H9 (cell line): ENCODE measurements at regions not wholly inside any gene's neighbourhood (a gene's known extent, or its start where the extent isn't known, plus 50 kb on each side); places are given as distances from the start of the nearest gene placed in this dataset.

Experiments
- DNase-seq: peaks from one replicate; pipeline ENCODE4 v3.0.0-alpha.2; 2017
- H2AFZ ChIP-seq: one replicate; pipeline ENCODE4 v1.6.1; 2013; ENCODE audit warnings: mild to moderate bottlenecking, low read length, control low read depth, moderate library complexity
- H2AK5ac ChIP-seq: 2 replicates; pipeline ENCODE4 v1.6.1; 2013; ENCODE audit warnings: low read length, control low read depth, mixed read lengths; ENCODE audit not compliant: insufficient read length
- H2BK120ac ChIP-seq: one replicate; pipeline ENCODE4 v1.6.1; 2013; ENCODE audit warnings: low read depth, mild to moderate bottlenecking, low read length, control low read depth, inconsistent platforms; ENCODE audit not compliant: poor library complexity, severe bottlenecking
- H2BK12ac ChIP-seq: 2 replicates; pipeline ENCODE4 v1.6.1; 2013; ENCODE audit warnings: low read length, control low read depth, mixed read lengths, low read depth; ENCODE audit not compliant: insufficient read length
- H2BK15ac ChIP-seq: 2 replicates; pipeline ENCODE4 v1.6.1; 2013; ENCODE audit warnings: low read depth, low read length, control low read depth
- H2BK20ac ChIP-seq: one replicate; pipeline ENCODE4 v1.6.1; 2013; ENCODE audit warnings: low read depth, mild to moderate bottlenecking, low read length, control low read depth, inconsistent platforms; ENCODE audit not compliant: poor library complexity, severe bottlenecking
- H2BK5ac ChIP-seq: 2 replicates; pipeline ENCODE4 v1.6.1; 2013; ENCODE audit warnings: low read length, control low read depth, mixed read lengths; ENCODE audit not compliant: insufficient read length
- H3K14ac ChIP-seq: 2 replicates; pipeline ENCODE4 v1.6.1; 2013; ENCODE audit warnings: low read length, control low read depth; ENCODE audit not compliant: insufficient read depth
- H3K18ac ChIP-seq: 2 replicates; pipeline ENCODE4 v1.6.1; 2013; ENCODE audit warnings: low read depth, mild to moderate bottlenecking, mixed read lengths, low read length, control low read depth; ENCODE audit not compliant: insufficient read length
- H3K23ac ChIP-seq: 2 replicates; pipeline ENCODE4 v1.6.1; 2013; ENCODE audit warnings: low read length, control low read depth, mixed read lengths, low read depth; ENCODE audit not compliant: insufficient read length
- H3K23me2 ChIP-seq: 2 replicates; pipeline ENCODE4 v1.6.1; 2013; ENCODE audit warnings: low read depth, mild to moderate bottlenecking, mixed read lengths, low read length, control low read depth; ENCODE audit not compliant: insufficient read length, poor library complexity, severe bottlenecking
- H3K27ac ChIP-seq: 2 replicates; pipeline ENCODE4 v1.5.1; 2013; ENCODE audit warnings: low read length, control low read depth, mixed read lengths, low read depth; ENCODE audit not compliant: insufficient read length
- H3K27me3 ChIP-seq: 2 replicates; pipeline ENCODE4 v1.6.1; 2013; ENCODE audit warnings: low read length, control low read depth, inconsistent platforms; ENCODE audit not compliant: insufficient read depth
- H3K4ac ChIP-seq: 2 replicates; pipeline ENCODE4 v1.6.1; 2013; ENCODE audit warnings: low read depth, mild to moderate bottlenecking, control low read depth, inconsistent platforms, low read length, moderate library complexity
- H3K4me1 ChIP-seq: 2 replicates; pipeline ENCODE4 v1.6.1; 2013; ENCODE audit warnings: low read length, control low read depth, inconsistent platforms; ENCODE audit not compliant: insufficient read depth
- H3K4me2 ChIP-seq: 2 replicates; pipeline ENCODE4 v1.6.1; 2013; ENCODE audit warnings: low read length, control low read depth, mixed read lengths; ENCODE audit not compliant: insufficient read length, insufficient read depth
- H3K56ac ChIP-seq: 2 replicates; pipeline ENCODE4 v1.6.1; 2013; ENCODE audit warnings: low read depth, mild to moderate bottlenecking, mixed read lengths, low read length, control low read depth; ENCODE audit not compliant: insufficient read length
- H3K79me1 ChIP-seq: 2 replicates; pipeline ENCODE4 v1.6.1; 2013; ENCODE audit warnings: low read depth, mild to moderate bottlenecking, moderate library complexity, low read length, control low read depth, inconsistent platforms; ENCODE audit not compliant: insufficient read depth, poor library complexity, severe bottlenecking
- H3K79me2 ChIP-seq: 2 replicates; pipeline ENCODE4 v1.6.1; 2013; ENCODE audit warnings: low read length, control low read depth, inconsistent platforms; ENCODE audit not compliant: insufficient read depth
- H3K9ac ChIP-seq: 2 replicates; pipeline ENCODE4 v1.6.1; 2013; ENCODE audit warnings: low read length, control low read depth, mixed read lengths; ENCODE audit not compliant: insufficient read length; ENCODE audit errors: extremely low read depth
- H3K9me3 ChIP-seq: one replicate; pipeline ENCODE4 v1.6.1; 2013; ENCODE audit warnings: low read depth, low read length, inconsistent platforms; ENCODE audit not compliant: control insufficient read depth
- H3T11ph ChIP-seq: one replicate; pipeline ENCODE4 v1.6.1; 2013; ENCODE audit warnings: mild to moderate bottlenecking, low read length, control low read depth, inconsistent platforms
- H4K20me1 ChIP-seq: one replicate; pipeline ENCODE4 v1.6.1; 2013; ENCODE audit not compliant: control insufficient read depth, insufficient read length, insufficient read depth
- H4K5ac ChIP-seq: 2 replicates; pipeline ENCODE4 v1.6.1; 2013; ENCODE audit warnings: low read depth, mild to moderate bottlenecking, mixed read lengths, low read length, control low read depth; ENCODE audit not compliant: insufficient read length
- H4K8ac ChIP-seq: replicated peaks from 2 replicates; pipeline ENCODE4 v1.6.1; 2013; ENCODE audit warnings: low read length, control low read depth, mixed read lengths, low read depth; ENCODE audit not compliant: insufficient read length
- H4K91ac ChIP-seq: 2 replicates; pipeline ENCODE4 v1.6.1; 2013; ENCODE audit warnings: low read depth, mild to moderate bottlenecking, moderate library complexity, mixed read lengths, low read length, control low read depth; ENCODE audit not compliant: insufficient read length
- H3K27ac Mint-ChIP-seq, 3 experiments: 2 replicates in 2 of 3; 3 replicates in 1 of 3; pipeline ENCODE4 v1.8.0; 2020 to 2021; ENCODE audit warnings: mixed read lengths in 3 of 3, mild to moderate bottlenecking in 1 of 3, moderate library complexity in 1 of 3
- H3K27me3 Mint-ChIP-seq: 2 replicates; pipeline ENCODE4 v1.8.0; 2021; ENCODE audit warnings: low read depth, mild to moderate bottlenecking, moderate library complexity, mixed read lengths
- H3K36me3 Mint-ChIP-seq, 3 experiments: 2 replicates in 2 of 3; 3 replicates in 1 of 3; pipeline ENCODE4 v1.8.0; 2020 to 2021; ENCODE audit warnings: low read depth in 3 of 3, mixed read lengths in 3 of 3; ENCODE audit not compliant: insufficient read depth in 1 of 3
- H3K4me1 Mint-ChIP-seq, 2 experiments: 2 replicates each; pipeline ENCODE4 v1.8.0; 2020; ENCODE audit warnings: mixed read lengths in 2 of 2
- H3K4me3 Mint-ChIP-seq, 2 experiments: 2 replicates in 1 of 2; 3 replicates in 1 of 2; pipeline ENCODE4 v1.8.0; 2020 to 2021; ENCODE audit warnings: mild to moderate bottlenecking in 2 of 2, mixed read lengths in 2 of 2, moderate library complexity in 1 of 2
- H3K9me3 Mint-ChIP-seq, 2 experiments: 2 replicates in 1 of 2; 3 replicates in 1 of 2; pipeline ENCODE4 v1.8.0; 2020; ENCODE audit warnings: mild to moderate bottlenecking in 2 of 2, mixed read lengths in 2 of 2, moderate library complexity in 1 of 2
- CTCF ChIP-seq: fragments of 200-600 bp; sonication (generic); conservative IDR thresholded peaks from 3 replicates; pipeline ENCODE4 v1.8.0; 2021; ENCODE audit warnings: antibody characterized with exemption, mild to moderate bottlenecking
- WGBS: extraction: QIAGEN DNeasy Blood & Tissue Kit; methylation state at CpG from one replicate; pipeline ENCODE4 v1.1.7; 2013; ENCODE audit warnings: missing lambda C conversion rate, low lambda C conversion rate, mixed read lengths; ENCODE audit not compliant: insufficient read length; ENCODE audit errors: extremely low coverage; 5-methylcytosine and 5-hydroxymethylcytosine counted together

DNA sequence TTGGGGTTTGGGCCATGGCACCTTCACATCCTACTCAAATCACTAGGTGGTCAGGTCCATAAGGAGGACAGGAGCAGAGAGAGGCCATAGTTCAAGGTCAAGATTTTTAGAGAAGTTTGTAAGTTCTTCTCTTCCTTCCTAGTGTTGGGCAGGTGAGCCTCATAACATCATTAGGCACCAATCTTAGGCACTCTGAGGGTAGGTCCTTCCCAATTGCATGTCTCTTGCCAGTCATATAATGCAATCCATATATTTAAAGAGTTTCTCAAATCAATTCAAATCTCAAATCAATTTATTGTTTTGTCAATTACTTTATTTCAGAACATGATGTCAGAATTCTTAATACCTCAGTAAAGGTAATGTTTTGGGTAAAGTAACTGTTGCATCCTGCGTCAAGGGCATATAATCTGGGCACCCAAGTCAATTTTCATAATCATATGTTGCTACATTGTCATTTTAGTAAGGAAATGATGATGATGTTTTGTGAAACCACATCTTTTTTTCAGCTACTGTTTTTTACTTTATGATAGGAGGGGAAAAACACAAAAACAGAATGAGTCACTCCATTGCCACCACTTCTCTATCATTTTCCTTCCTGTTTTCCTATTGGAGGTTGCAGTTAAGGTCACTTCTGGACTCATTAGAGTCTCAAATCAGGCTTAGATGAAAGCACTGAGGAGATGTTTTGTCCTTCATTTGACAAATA, 122.7 kb downstream of the UCHL5 start:
- DNase-seq = no peak
- no peaks in the 10 kb centered on the region for H3K79me2 ChIP-seq
- no peak overlapping the region for H3K4ac ChIP-seq
- H3K4me1 Mint-ChIP-seq = peaks cover 4 to 5% of the 10 kb centered on the region in 2 experiments; a peak in 3 of 4 replicates
- H3K27me3 Mint-ChIP-seq = no peaks in the 10 kb centered on the region
- no peak overlapping the region for H2BK120ac ChIP-seq
- no peak overlapping the region for H3K27ac ChIP-seq
- no peak overlapping the region for H3T11ph ChIP-seq
- no peak overlapping the region for H3K23ac ChIP-seq
- no peak overlapping the region for H3K9ac ChIP-seq
- H3K4me3 Mint-ChIP-seq = no peak overlapping the region
- no peaks in the 10 kb centered on the region for H3K79me1 ChIP-seq
- WGBS = no CpG with 5 or more reads among the region's 1 CpG
- H4K91ac ChIP-seq = no peak overlapping the region
- H2AK5ac ChIP-seq = no peak overlapping the region
- H2AFZ ChIP-seq = no peak overlapping the region
- no peaks in the 10 kb centered on the region for H3K4me1 ChIP-seq
- H3K27me3 ChIP-seq = no peaks in the 10 kb centered on the region
- H4K5ac ChIP-seq = no peak overlapping the region
- H4K8ac ChIP-seq = no peak overlapping the region
- H2BK15ac ChIP-seq = no peak overlapping the region
- no peak overlapping the region for H3K56ac ChIP-seq
- H3K18ac ChIP-seq = no peak overlapping the region
- H3K36me3 Mint-ChIP-seq = peaks cover 0 to 5% (median 0%) of the 10 kb centered on the region in 3 experiments; a peak in 1 of 7 replicates
- H3K9me3 Mint-ChIP-seq = peaks cover 0 to 3% of the 10 kb centered on the region in 2 experiments; a peak in 1 of 5 replicates
- no peak for TF ChIP-seq CTCF
- H3K23me2 ChIP-seq = no peaks in the 10 kb centered on the region
- H4K20me1 ChIP-seq = no peaks in the 10 kb centered on the region
- no peak overlapping the region for H2BK20ac ChIP-seq
- no peak overlapping the region for H3K4me2 ChIP-seq
- H3K14ac ChIP-seq = no peak overlapping the region
- H2BK5ac ChIP-seq = no peak overlapping the region
- no peak overlapping the region for H2BK12ac ChIP-seq
- no peak overlapping the region; a peak in 1 of 7 replicates for H3K27ac Mint-ChIP-seq
- no peaks in the 10 kb centered on the region for H3K9me3 ChIP-seq
